Upper lobe of left lung (tissue), 4 donors: ENCODE measurements at regions not wholly inside any gene's neighbourhood (a gene's known extent, or its start where the extent isn't known, plus 50 kb on each side); places are given as distances from the start of the nearest gene placed in this dataset.

Experiments
- CTCF ChIP-seq, 6 experiments: fragments of 450-650 bp in 4 of 6; fragments of 200-600 bp in 2 of 6; sonication (generic) in 2 of 6; IDR thresholded peaks; one replicate each; pipeline ENCODE4 v1.5.1; 2016 to 2019; ENCODE audit warnings: antibody characterized with exemption in 6 of 6
- POLR2A ChIP-seq, 4 donors: fragments of 450-650 bp; IDR thresholded peaks; one replicate each; pipeline ENCODE4 v1.5.1; 2016 to 2017; ENCODE audit warnings: antibody characterized with exemption in 4 of 4, mild to moderate bottlenecking in 2 of 4
- POLR2AphosphoS5 ChIP-seq, 2 donors: sonication (generic); formaldehyde crosslinking; IDR thresholded peaks; one replicate each; pipeline ENCODE4 v1.5.1; 2017; ENCODE audit warnings: antibody characterized with exemption in 2 of 2

- TF ChIP-seq CTCF (IDR thresholded peaks at IDR 0.05) (no peak), POLR2A (IDR thresholded peaks at IDR 0.05) (no peak), POLR2AphosphoS5 (IDR thresholded peaks at IDR 0.05) (no peak)
These were observed 1462.4 kb downstream of the UQCRFS1 start for GRCh38 chr19:27750391-27751043.
